ENCODE measurements at regions not wholly inside any gene's neighbourhood (a gene's known extent, or its start where the extent isn't known, plus 50 kb on each side); places are given as distances from the start of the nearest gene placed in this dataset.

DNA sequence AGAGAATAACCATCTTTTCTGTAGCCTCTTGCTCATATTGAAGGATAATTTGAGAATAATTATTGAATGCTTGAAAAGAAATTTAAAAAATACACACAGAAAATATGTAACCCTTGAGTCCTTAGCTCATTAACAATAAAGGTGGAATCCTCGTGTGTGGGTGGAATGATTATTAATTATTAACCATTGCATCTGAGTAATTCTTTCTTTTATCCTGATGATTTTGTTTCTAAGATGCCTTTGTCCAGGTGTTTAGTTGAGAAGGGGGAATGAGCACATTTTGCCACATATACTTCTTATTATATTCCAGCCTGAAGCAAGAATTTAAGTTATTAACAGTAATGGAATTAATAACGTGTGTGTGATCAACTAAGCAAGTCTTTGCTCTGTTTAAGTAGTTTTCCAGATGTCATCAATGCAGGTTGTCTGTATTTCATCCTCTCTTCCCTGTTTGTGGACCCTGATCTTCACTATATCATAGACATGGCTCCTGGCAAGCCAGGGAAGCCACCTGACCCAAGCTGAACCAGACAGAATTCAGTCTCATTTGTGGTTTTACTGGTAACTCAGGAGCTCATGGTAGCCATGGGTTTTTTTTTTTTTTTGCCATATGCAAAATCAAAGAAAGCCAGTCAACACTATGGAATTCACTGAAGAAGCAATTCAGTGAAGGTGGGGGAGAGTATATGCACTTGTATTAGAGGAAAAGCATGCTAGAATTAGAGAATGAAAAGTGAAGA is 144.3 kb downstream of the KIF20B start (continued):
- TF ChIP-seq, protein P1, sequence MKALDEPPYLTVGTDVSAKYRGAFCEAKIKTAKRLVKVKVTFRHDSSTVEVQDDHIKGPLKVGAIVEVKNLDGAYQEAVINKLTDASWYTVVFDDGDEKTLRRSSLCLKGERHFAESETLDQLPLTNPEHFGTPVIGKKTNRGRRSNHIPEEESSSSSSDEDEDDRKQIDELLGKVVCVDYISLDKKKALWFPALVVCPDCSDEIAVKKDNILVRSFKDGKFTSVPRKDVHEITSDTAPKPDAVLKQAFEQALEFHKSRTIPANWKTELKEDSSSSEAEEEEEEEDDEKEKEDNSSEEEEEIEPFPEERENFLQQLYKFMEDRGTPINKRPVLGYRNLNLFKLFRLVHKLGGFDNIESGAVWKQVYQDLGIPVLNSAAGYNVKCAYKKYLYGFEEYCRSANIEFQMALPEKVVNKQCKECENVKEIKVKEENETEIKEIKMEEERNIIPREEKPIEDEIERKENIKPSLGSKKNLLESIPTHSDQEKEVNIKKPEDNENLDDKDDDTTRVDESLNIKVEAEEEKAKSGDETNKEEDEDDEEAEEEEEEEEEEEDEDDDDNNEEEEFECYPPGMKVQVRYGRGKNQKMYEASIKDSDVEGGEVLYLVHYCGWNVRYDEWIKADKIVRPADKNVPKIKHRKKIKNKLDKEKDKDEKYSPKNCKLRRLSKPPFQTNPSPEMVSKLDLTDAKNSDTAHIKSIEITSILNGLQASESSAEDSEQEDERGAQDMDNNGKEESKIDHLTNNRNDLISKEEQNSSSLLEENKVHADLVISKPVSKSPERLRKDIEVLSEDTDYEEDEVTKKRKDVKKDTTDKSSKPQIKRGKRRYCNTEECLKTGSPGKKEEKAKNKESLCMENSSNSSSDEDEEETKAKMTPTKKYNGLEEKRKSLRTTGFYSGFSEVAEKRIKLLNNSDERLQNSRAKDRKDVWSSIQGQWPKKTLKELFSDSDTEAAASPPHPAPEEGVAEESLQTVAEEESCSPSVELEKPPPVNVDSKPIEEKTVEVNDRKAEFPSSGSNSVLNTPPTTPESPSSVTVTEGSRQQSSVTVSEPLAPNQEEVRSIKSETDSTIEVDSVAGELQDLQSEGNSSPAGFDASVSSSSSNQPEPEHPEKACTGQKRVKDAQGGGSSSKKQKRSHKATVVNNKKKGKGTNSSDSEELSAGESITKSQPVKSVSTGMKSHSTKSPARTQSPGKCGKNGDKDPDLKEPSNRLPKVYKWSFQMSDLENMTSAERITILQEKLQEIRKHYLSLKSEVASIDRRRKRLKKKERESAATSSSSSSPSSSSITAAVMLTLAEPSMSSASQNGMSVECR (CRISPR knock-in tag; IDR thresholded peaks at IDR 0.05; ENCODE audit: borderline replicate concordance) = no peak
- TF ChIP-seq TEAD4 (CRISPR knock-in tag; IDR thresholded peaks at IDR 0.05) = no peak

DNA sequence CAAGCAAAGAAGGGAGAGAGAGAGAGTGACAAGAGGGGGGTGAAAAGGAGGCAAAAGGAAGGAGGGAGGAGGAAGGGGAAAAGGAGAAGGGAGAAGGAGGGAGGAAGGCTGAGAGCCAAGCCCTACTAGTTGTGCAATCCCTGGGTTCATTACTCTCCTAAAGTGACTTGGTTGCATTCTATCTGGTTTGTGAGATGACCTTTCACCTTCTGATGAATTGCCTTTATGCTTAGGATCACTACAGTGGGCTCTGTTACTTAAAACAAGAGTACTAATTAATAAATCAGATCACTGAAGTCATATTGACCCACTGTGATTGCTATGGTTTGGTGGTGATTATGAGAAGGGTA is 144.9 kb downstream of the KIF20B start:
- POLR2A ChIA-PET = interaction anchor here (0.7 kb wide), 1 partner anchor 733 kb away, joined by 3 read pairs; no protein-coding TSS in a partner anchor
- H3K9me3 Mint-ChIP-seq = no peaks in the 10 kb centered on the region; the same call in 1 of the 2 replicates
- H3K36me3 Mint-ChIP-seq = no peaks in the 10 kb centered on the region
- DNase-seq (ENCODE audit: low spot score) (no peak), ATAC-seq (no peak)
- H3K27ac Mint-ChIP-seq = no peak overlapping the region
- H3K27me3 Mint-ChIP-seq (ENCODE audit: low read depth) = no peaks in the 10 kb centered on the region
- H3K4me1 Mint-ChIP-seq = peaks cover 18% of the 10 kb centered on the region
- TF ChIP-seq, protein P2, sequence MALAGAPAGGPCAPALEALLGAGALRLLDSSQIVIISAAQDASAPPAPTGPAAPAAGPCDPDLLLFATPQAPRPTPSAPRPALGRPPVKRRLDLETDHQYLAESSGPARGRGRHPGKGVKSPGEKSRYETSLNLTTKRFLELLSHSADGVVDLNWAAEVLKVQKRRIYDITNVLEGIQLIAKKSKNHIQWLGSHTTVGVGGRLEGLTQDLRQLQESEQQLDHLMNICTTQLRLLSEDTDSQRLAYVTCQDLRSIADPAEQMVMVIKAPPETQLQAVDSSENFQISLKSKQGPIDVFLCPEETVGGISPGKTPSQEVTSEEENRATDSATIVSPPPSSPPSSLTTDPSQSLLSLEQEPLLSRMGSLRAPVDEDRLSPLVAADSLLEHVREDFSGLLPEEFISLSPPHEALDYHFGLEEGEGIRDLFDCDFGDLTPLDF (CRISPR knock-in tag; IDR thresholded peaks at IDR 0.05) = no peak
- no peak for TF ChIP-seq CBFB (CRISPR knock-in tag; IDR thresholded peaks at IDR 0.05; ENCODE audit: low read depth)
- no peak for TF ChIP-seq OVOL2 (CRISPR knock-in tag; IDR thresholded peaks at IDR 0.05; ENCODE audit: borderline replicate concordance)
- CTCF ChIA-PET = no interaction called here
- H3K4me3 Mint-ChIP-seq = no peak overlapping the region

DNA sequence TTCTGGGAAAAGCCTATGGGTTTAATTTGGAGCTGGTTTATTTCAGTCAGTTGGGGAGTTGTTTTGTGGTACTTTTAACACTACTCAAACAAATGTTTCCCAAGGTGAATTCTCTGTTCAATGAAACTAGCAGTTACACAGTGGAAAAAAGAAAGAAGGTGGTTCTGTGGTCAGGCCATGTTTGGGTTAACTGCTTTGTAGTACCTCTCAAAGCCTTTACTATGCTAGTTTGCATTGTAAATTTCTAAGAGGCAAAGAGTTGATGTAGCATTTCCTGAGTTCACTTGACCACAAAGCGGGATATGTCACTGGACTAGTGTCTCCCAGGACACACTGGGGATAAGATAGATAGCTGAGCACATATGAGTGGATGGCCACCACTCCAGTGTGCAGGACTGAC is 145.4 kb downstream of the KIF20B start:
- POLR2A ChIA-PET = no interaction called here
- Mint-ChIP-seq H3K4me3 (no peak overlapping the region), H3K36me3 (no peaks in the 10 kb centered on the region), H3K27ac (no peak overlapping the region), H3K4me1 (peaks cover 18% of the 10 kb centered on the region), H3K9me3 (no peaks in the 10 kb centered on the region), H3K27me3 (ENCODE audit: low read depth) (no peaks in the 10 kb centered on the region)
- DNase-seq (ENCODE audit: low spot score) (no peak), ATAC-seq (peak; percentile 57)
- TF ChIP-seq, protein P3, sequence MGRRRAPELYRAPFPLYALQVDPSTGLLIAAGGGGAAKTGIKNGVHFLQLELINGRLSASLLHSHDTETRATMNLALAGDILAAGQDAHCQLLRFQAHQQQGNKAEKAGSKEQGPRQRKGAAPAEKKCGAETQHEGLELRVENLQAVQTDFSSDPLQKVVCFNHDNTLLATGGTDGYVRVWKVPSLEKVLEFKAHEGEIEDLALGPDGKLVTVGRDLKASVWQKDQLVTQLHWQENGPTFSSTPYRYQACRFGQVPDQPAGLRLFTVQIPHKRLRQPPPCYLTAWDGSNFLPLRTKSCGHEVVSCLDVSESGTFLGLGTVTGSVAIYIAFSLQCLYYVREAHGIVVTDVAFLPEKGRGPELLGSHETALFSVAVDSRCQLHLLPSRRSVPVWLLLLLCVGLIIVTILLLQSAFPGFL (CRISPR knock-in tag; IDR thresholded peaks at IDR 0.05; ENCODE audit: borderline replicate concordance) = no peak
- TF ChIP-seq MYBL2 (CRISPR knock-in tag; IDR thresholded peaks at IDR 0.05) (no peak), FOXP1 (CRISPR knock-in tag; IDR thresholded peaks at IDR 0.05; ENCODE audit: borderline replicate concordance) (no peak), SOX15 (CRISPR knock-in tag; IDR thresholded peaks at IDR 0.05) (no peak), KAT7 (CRISPR knock-in tag; IDR thresholded peaks at IDR 0.05; ENCODE audit: borderline replicate concordance) (no peak), NFE2L1 (CRISPR knock-in tag; IDR thresholded peaks at IDR 0.05) (no peak), ZNF423 (CRISPR knock-in tag; IDR thresholded peaks at IDR 0.05) (no peak), EMX1 (CRISPR knock-in tag; IDR thresholded peaks at IDR 0.05) (no peak), ZNF317 (CRISPR knock-in tag; IDR thresholded peaks at IDR 0.05; ENCODE audit: borderline replicate concordance, low read depth) (no peak), FOXK1 (CRISPR knock-in tag; IDR thresholded peaks at IDR 0.05) (no peak), OVOL2 (CRISPR knock-in tag; IDR thresholded peaks at IDR 0.05; ENCODE audit: borderline replicate concordance) (no peak), NFYB (CRISPR knock-in tag; conservative IDR thresholded peaks at IDR 0.05; ENCODE audit: low read depth) (no peak), JUN (CRISPR knock-in tag; IDR thresholded peaks at IDR 0.05) (no peak)
- TF ChIP-seq, protein P1 (CRISPR knock-in tag; IDR thresholded peaks at IDR 0.05; ENCODE audit: borderline replicate concordance) = no peak
- TF ChIP-seq, protein P4, sequence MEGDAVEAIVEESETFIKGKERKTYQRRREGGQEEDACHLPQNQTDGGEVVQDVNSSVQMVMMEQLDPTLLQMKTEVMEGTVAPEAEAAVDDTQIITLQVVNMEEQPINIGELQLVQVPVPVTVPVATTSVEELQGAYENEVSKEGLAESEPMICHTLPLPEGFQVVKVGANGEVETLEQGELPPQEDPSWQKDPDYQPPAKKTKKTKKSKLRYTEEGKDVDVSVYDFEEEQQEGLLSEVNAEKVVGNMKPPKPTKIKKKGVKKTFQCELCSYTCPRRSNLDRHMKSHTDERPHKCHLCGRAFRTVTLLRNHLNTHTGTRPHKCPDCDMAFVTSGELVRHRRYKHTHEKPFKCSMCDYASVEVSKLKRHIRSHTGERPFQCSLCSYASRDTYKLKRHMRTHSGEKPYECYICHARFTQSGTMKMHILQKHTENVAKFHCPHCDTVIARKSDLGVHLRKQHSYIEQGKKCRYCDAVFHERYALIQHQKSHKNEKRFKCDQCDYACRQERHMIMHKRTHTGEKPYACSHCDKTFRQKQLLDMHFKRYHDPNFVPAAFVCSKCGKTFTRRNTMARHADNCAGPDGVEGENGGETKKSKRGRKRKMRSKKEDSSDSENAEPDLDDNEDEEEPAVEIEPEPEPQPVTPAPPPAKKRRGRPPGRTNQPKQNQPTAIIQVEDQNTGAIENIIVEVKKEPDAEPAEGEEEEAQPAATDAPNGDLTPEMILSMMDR (IDR thresholded peaks at IDR 0.05) = no peak
- CTCF ChIA-PET = no interaction called here

All from WTC11 (cell line).